HG03439 (cell line): ENCODE measurements at regions not wholly inside any gene's neighbourhood (a gene's known extent, or its start where the extent isn't known, plus 50 kb on each side); places are given as distances from the start of the nearest gene placed in this dataset.
"Not testable (repeated sequence)": the region's sequence is repeated elsewhere in the genome, so short reads cannot be mapped to it uniquely, and the experiment has no call there.

Experiments
- ATAC-seq: cut with Tn5 transposase; IDR thresholded peaks from one replicate; pipeline ENCODE4 v1.9.1; 2021; ENCODE audit warnings: mild to moderate bottlenecking, moderate library complexity; ENCODE audit not compliant: unreplicated experiment

- no peak for ATAC-seq
These were observed 54.1 kb downstream of the MAFB start for GRCh38 chr20:40634891-40635290.

- no peak for ATAC-seq
These were observed 55.7 kb downstream of the MAFB start for GRCh38 chr20:40633123-40633850.

- no peak for ATAC-seq
These were observed 56.6 kb downstream of the MAFB start for GRCh38 chr20:40632346-40632976.

GRCh38 chr20:40631119-40631631 is 57.9 kb downstream of the MAFB start:
- no peak for ATAC-seq

- no peak for ATAC-seq
These were observed 58.3 kb downstream of the MAFB start for GRCh38 chr20:40630713-40631112.

GRCh38 chr20:40630099-40630498 is 58.9 kb downstream of the MAFB start:
- ATAC-seq = no peak

- ATAC-seq = no peak
These were observed 60.2 kb downstream of the MAFB start for GRCh38 chr20:40628877-40629276.

GRCh38 chr20:40619053-40619452 is 70.0 kb downstream of the MAFB start:
- ATAC-seq = not testable (repeated sequence)

- no peak for ATAC-seq
These were observed 71.4 kb downstream of the MAFB start for GRCh38 chr20:40617594-40617993.

GRCh38 chr20:40612837-40613236 is 76.2 kb downstream of the MAFB start:
- no peak for ATAC-seq

GRCh38 chr20:40612247-40612646 is 76.8 kb downstream of the MAFB start:
- ATAC-seq = no peak

- ATAC-seq = no peak
These were observed 78.3 kb downstream of the MAFB start for GRCh38 chr20:40610730-40611129.

GRCh38 chr20:40607927-40608326 is 81.1 kb downstream of the MAFB start:
- no peak for ATAC-seq

GRCh38 chr20:40606660-40607059 is 82.4 kb downstream of the MAFB start:
- no peak for ATAC-seq

GRCh38 chr20:40606237-40606636 is 82.8 kb downstream of the MAFB start:
- ATAC-seq = no peak

- ATAC-seq = no peak
These were observed 84.6 kb downstream of the MAFB start for GRCh38 chr20:40604416-40604815.

- ATAC-seq = no peak
These were observed 85.9 kb downstream of the MAFB start for GRCh38 chr20:40603057-40603651.

GRCh38 chr20:40602381-40602780 is 86.7 kb downstream of the MAFB start:
- ATAC-seq = no peak

GRCh38 chr20:40600441-40601219 is 88.4 kb downstream of the MAFB start:
- ATAC-seq = no peak

GRCh38 chr20:40599987-40600386 is 89.0 kb downstream of the MAFB start:
- no peak for ATAC-seq

- ATAC-seq = no peak
These were observed 96.1 kb downstream of the MAFB start for GRCh38 chr20:40592941-40593340.
